DND-41 (cell line): ENCODE measurements at regions not wholly inside any gene's neighbourhood (a gene's known extent, or its start where the extent isn't known, plus 50 kb on each side); places are given as distances from the start of the nearest gene placed in this dataset.

Source experiments
- ATAC-seq: fragments of 200-7000 bp; cut with Tn5 transposase; 3 replicates; pipeline ENCODE4 v1.9.1; 2021; ENCODE audit warnings: low read depth; ENCODE audit not compliant: insufficient read depth
- DNase-seq: peaks from one replicate; pipeline ENCODE4 v3.0.0-alpha.2; 2020
- H2AFZ ChIP-seq: 2 replicates; pipeline ENCODE4 v1.6.0; 2012; ENCODE audit warnings: low read depth, low read length
- H3K27ac ChIP-seq: 2 replicates; pipeline ENCODE4 v1.5.1; 2012; ENCODE audit warnings: low read length, inconsistent platforms
- H3K27me3 ChIP-seq: fragments of 200-600 bp; sonication (generic); 2 replicates; pipeline ENCODE4 v1.6.0; 2012; ENCODE audit warnings: low read length, mild to moderate bottlenecking, inconsistent platforms; ENCODE audit not compliant: insufficient read depth, poor library complexity
- H3K36me3 ChIP-seq: 2 replicates; pipeline ENCODE4 v1.5.1; 2012; ENCODE audit warnings: low read length, inconsistent platforms; ENCODE audit not compliant: insufficient read depth
- H3K4me1 ChIP-seq: 2 replicates; pipeline ENCODE4 v1.5.1; 2012; ENCODE audit warnings: mild to moderate bottlenecking, low read length; ENCODE audit not compliant: insufficient read depth
- H3K4me2 ChIP-seq: 2 replicates; pipeline ENCODE4 v1.6.0; 2012; ENCODE audit warnings: mild to moderate bottlenecking, moderate library complexity, low read length, inconsistent platforms; ENCODE audit not compliant: insufficient read depth
- H3K4me3 ChIP-seq, 2 experiments: fragments of 200-600 bp in 1 of 2; shearing (Covaris generic) in 1 of 2; 2 replicates each; pipeline ENCODE4 v1.5.1; 2012 to 2016; ENCODE audit warnings: inconsistent platforms in 2 of 2, low read length in 2 of 2, mild to moderate bottlenecking in 2 of 2, low read depth in 1 of 2, moderate library complexity in 1 of 2
- H3K79me2 ChIP-seq: 2 replicates; pipeline ENCODE4 v1.6.0; 2012; ENCODE audit warnings: low read length, inconsistent platforms; ENCODE audit not compliant: insufficient read depth
- H3K9ac ChIP-seq: 2 replicates; pipeline ENCODE4 v1.6.0; 2012; ENCODE audit warnings: low read depth, mild to moderate bottlenecking, inconsistent platforms, low read length, moderate library complexity
- H3K9me3 ChIP-seq: 2 replicates; pipeline ENCODE4 v1.5.1; 2012; ENCODE audit warnings: low read length, moderate library complexity, mild to moderate bottlenecking, inconsistent platforms; ENCODE audit not compliant: insufficient read depth, severe bottlenecking
- H4K20me1 ChIP-seq: 2 replicates; pipeline ENCODE4 v1.6.0; 2012; ENCODE audit warnings: low read length; ENCODE audit not compliant: insufficient read depth
- CTCF ChIP-seq: IDR thresholded peaks from 2 replicates; pipeline ENCODE4 v1.5.1; 2012; ENCODE audit warnings: borderline replicate concordance, low read length, moderate library complexity, mild to moderate bottlenecking; ENCODE audit not compliant: poor library complexity, severe bottlenecking; ENCODE audit errors: extremely low read depth
- EZH2 ChIP-seq: IDR thresholded peaks from 3 replicates; pipeline ENCODE4 v1.6.1; 2012; ENCODE audit warnings: borderline replicate concordance, low read depth, mild to moderate bottlenecking, moderate library complexity, low read length, inconsistent platforms; ENCODE audit not compliant: severe bottlenecking

GRCh38 chr13:73937441-73937840, 196.8 kb downstream of the KLF12 start:
- no peak overlapping the region for H3K9ac ChIP-seq
- no peak for TF ChIP-seq CTCF
- TF ChIP-seq EZH2: no peak
- DNase-seq (no peak), ATAC-seq (no peak)
- no peak overlapping the region for H3K4me2 ChIP-seq
- no peaks in the 10 kb centered on the region for H3K9me3 ChIP-seq
- no peak overlapping the region for H3K4me3 ChIP-seq
- H4K20me1 ChIP-seq: peaks cover 15% of the 10 kb centered on the region
- H3K27ac ChIP-seq: no peak overlapping the region; the same call in 1 of the 2 replicates
- peaks cover 60% of the 10 kb centered on the region for H3K79me2 ChIP-seq
- H3K36me3 ChIP-seq: peaks cover 43% of the 10 kb centered on the region
- H3K4me1 ChIP-seq: no peaks in the 10 kb centered on the region
- no peaks in the 10 kb centered on the region for H3K27me3 ChIP-seq
- H2AFZ ChIP-seq: no peak overlapping the region

GRCh38 chr13:73935991-73936390, 198.2 kb downstream of the KLF12 start:
- no peak overlapping the region for H3K27ac ChIP-seq
- H3K9me3 ChIP-seq: no peaks in the 10 kb centered on the region
- TF ChIP-seq EZH2 (no peak), CTCF (no peak)
- H3K36me3 ChIP-seq: peaks cover 34% of the 10 kb centered on the region
- no peak overlapping the region for H3K4me2 ChIP-seq
- H3K27me3 ChIP-seq: no peaks in the 10 kb centered on the region
- peaks cover 15% of the 10 kb centered on the region for H4K20me1 ChIP-seq
- no peak overlapping the region for H2AFZ ChIP-seq
- no peaks in the 10 kb centered on the region for H3K4me1 ChIP-seq
- H3K79me2 ChIP-seq: peaks cover 55% of the 10 kb centered on the region
- DNase-seq (no peak), ATAC-seq (no peak)
- H3K4me3 ChIP-seq: no peak overlapping the region
- H3K9ac ChIP-seq: no peak overlapping the region

GRCh38 chr13:73934771-73935170, 199.4 kb downstream of the KLF12 start:
- no peak overlapping the region for H3K4me3 ChIP-seq
- no peak for ATAC-seq
- H3K4me1 ChIP-seq: no peaks in the 10 kb centered on the region
- peaks cover 25% of the 10 kb centered on the region for H3K36me3 ChIP-seq
- peaks cover 11% of the 10 kb centered on the region for H4K20me1 ChIP-seq
- peaks cover 51% of the 10 kb centered on the region for H3K79me2 ChIP-seq
- no peaks in the 10 kb centered on the region for H3K9me3 ChIP-seq
- H2AFZ ChIP-seq: no peak overlapping the region
- no peak for TF ChIP-seq CTCF
- no peak for TF ChIP-seq EZH2
- no peak for DNase-seq
- H3K27me3 ChIP-seq: no peaks in the 10 kb centered on the region
- H3K9ac ChIP-seq: no peak overlapping the region
- no peak overlapping the region for H3K27ac ChIP-seq
- no peak overlapping the region for H3K4me2 ChIP-seq

- Histone ChIP-seq H3K9ac (no peak overlapping the region), H4K20me1 (peaks cover 13% of the 10 kb centered on the region; the same call in 1 of the 2 replicates), H3K79me2 (peaks cover 52% of the 10 kb centered on the region), H3K36me3 (peaks cover 30% of the 10 kb centered on the region), H3K9me3 (no peaks in the 10 kb centered on the region), H2AFZ (no peak overlapping the region), H3K4me3 (no peak overlapping the region), H3K27ac (no peak overlapping the region), H3K4me1 (no peaks in the 10 kb centered on the region), H3K4me2 (no peak overlapping the region), H3K27me3 (no peaks in the 10 kb centered on the region)
- TF ChIP-seq EZH2 (no peak), CTCF (no peak)
- ATAC-seq (no peak), DNase-seq (no peak)
Observed at GRCh38 chr13:73934215-73934641, 200.0 kb downstream of the KLF12 start.
